ENCODE measurements at regions not wholly inside any gene's neighbourhood (a gene's known extent, or its start where the extent isn't known, plus 50 kb on each side); places are given as distances from the start of the nearest gene placed in this dataset.
A peak's percentile ranks its signal among the peaks of the same experiment; 100 is the strongest.

DNA sequence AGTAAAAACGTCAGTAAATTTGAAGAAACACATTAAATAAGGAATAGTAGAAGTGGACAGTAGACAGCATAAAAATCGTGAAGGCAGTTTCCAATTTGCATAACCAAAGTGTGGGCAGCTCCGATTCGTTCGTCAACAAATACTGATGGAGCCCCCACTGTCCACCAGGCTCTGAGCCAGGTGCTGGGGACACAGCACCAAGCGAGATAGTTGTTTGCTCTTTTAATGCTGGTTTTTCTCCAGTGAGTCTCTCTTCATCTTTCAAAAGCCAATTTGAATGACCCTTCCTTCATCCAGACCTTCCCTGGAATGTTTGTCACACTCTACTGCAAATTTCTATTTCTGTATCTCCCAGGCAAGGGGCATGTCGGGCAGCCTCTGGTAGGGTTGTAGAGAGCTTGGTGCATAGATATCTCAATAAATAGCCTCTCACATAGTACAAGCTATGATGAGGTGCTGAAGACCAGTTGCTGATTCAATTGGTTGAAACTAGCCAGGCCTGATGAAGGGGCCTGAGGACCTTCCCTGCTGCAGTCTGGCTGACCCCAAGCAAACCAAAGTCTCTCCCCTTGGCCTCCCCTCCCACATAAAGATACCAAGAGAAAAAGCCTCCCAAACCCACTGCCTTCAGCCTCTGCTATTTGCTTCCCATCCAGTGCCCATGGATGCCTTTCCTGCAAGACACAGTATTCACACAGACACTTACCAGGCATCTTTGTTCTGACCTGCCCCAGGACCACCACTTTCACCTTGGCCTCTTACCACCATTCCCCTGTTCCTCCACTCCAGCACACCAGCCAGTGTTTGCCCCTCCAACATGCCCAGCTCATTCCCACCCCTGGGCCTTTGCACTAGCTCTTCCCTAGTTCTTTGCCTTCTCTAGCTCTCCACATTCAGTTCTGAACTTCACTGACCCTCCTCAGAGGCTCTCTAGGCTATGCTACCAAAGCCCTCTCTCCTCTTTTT is 125.2 kb downstream of the CEBPB start:
- peaks cover 3% of the 10 kb centered on the region for H3K4me1 Mint-ChIP-seq (ENCODE audit: low read depth)
- H3K27ac Mint-ChIP-seq, result peak overlapping the region; percentile 25
- no peak for TF ChIP-seq CTCF (IDR thresholded peaks at IDR 0.05; ENCODE audit: unreplicated experiment)
- no peaks in the 10 kb centered on the region for H3K36me3 Mint-ChIP-seq (ENCODE audit: insufficient read depth)
- no peak overlapping the region for H3K4me3 Mint-ChIP-seq (ENCODE audit: low read depth)
- DNase-seq (ENCODE audit: low spot score, unreplicated experiment), result no peak
- H3K9me3 Mint-ChIP-seq (ENCODE audit: low read depth), result peaks cover 5% of the 10 kb centered on the region
- H3K27me3 Mint-ChIP-seq, result peaks cover 22% of the 10 kb centered on the region

GRCh38 chr20:50317116-50317515 is 126.5 kb downstream of the CEBPB start:
- H3K4me1 Mint-ChIP-seq (ENCODE audit: low read depth), result peaks cover 5% of the 10 kb centered on the region
- no peak overlapping the region for H3K4me3 Mint-ChIP-seq (ENCODE audit: low read depth)
- no peak for TF ChIP-seq CTCF (IDR thresholded peaks at IDR 0.05; ENCODE audit: unreplicated experiment)
- H3K27ac Mint-ChIP-seq, result no peak overlapping the region
- H3K36me3 Mint-ChIP-seq (ENCODE audit: insufficient read depth), result no peaks in the 10 kb centered on the region
- peaks cover 18% of the 10 kb centered on the region for H3K27me3 Mint-ChIP-seq
- H3K9me3 Mint-ChIP-seq (ENCODE audit: low read depth), result peaks cover 5% of the 10 kb centered on the region
- DNase-seq (ENCODE audit: low spot score, unreplicated experiment), result no peak

DNA sequence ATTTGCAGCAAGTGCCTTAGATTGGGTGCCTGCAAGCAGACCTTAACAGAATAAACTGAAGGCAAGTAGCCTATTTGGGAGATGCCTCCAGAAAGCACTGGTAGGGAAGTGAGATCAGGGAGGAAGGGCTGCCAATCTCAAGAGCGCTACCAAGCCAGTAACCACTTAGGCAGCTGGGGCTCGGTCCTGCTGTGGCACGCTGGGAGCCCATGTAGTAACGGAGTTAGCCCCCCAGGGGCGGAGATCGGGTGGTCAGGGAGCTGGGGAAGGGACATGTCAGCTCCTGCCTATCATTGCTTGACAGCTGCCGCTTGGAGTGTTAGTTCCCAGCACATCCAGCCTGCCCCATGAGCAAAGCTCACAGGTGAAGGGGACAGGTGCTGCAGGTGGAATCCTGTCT is 127.0 kb downstream of the CEBPB start:
- Mint-ChIP-seq H3K27ac (no peak overlapping the region), H3K4me1 (ENCODE audit: low read depth) (peaks cover 5% of the 10 kb centered on the region), H3K27me3 (peaks cover 17% of the 10 kb centered on the region), H3K4me3 (ENCODE audit: low read depth) (no peak overlapping the region), H3K36me3 (ENCODE audit: insufficient read depth) (no peaks in the 10 kb centered on the region), H3K9me3 (ENCODE audit: low read depth) (peaks cover 5% of the 10 kb centered on the region)
- no peak for TF ChIP-seq CTCF (IDR thresholded peaks at IDR 0.05; ENCODE audit: unreplicated experiment)
- DNase-seq (ENCODE audit: low spot score, unreplicated experiment), result no peak

- no peak overlapping the region for H3K4me3 Mint-ChIP-seq (ENCODE audit: low read depth)
- H3K27ac Mint-ChIP-seq, result no peak overlapping the region
- H3K27me3 Mint-ChIP-seq, result peaks cover 18% of the 10 kb centered on the region
- no peak for DNase-seq (ENCODE audit: low spot score, unreplicated experiment)
- H3K4me1 Mint-ChIP-seq (ENCODE audit: low read depth), result peaks cover 5% of the 10 kb centered on the region
- TF ChIP-seq CTCF (IDR thresholded peaks at IDR 0.05; ENCODE audit: unreplicated experiment), result no peak
- H3K36me3 Mint-ChIP-seq (ENCODE audit: insufficient read depth), result no peaks in the 10 kb centered on the region
- H3K9me3 Mint-ChIP-seq (ENCODE audit: low read depth), result peaks cover 5% of the 10 kb centered on the region
Measured at GRCh38 chr20:50318710-50319109, 128.1 kb downstream of the CEBPB start.

- Mint-ChIP-seq H3K27me3 (peaks cover 14% of the 10 kb centered on the region), H3K9me3 (ENCODE audit: low read depth) (peaks cover under 1% of the 10 kb centered on the region), H3K4me1 (ENCODE audit: low read depth) (peaks cover 5% of the 10 kb centered on the region), H3K36me3 (ENCODE audit: insufficient read depth) (no peaks in the 10 kb centered on the region), H3K27ac (no peak overlapping the region), H3K4me3 (ENCODE audit: low read depth) (no peak overlapping the region)
- no peak for DNase-seq (ENCODE audit: low spot score, unreplicated experiment)
- no peak for TF ChIP-seq CTCF (IDR thresholded peaks at IDR 0.05; ENCODE audit: unreplicated experiment)
Measured at GRCh38 chr20:50320005-50320900, 129.6 kb downstream of the CEBPB start.

Data from progenitor cell of endocrine pancreas (in vitro differentiated cells).